HCT116 (cell line): ENCODE measurements at regions not wholly inside any gene's neighbourhood (a gene's known extent, or its start where the extent isn't known, plus 50 kb on each side); places are given as distances from the start of the nearest gene placed in this dataset.

Source experiments
- CEBPB ChIP-seq: IDR thresholded peaks from 2 replicates; pipeline ENCODE4 v1.6.1; 2012; ENCODE audit warnings: low read depth
- CTCF ChIP-seq, 3 experiments: fragments of 200-600 bp in 1 of 3; sonication (generic) in 1 of 3; IDR thresholded peaks in 2 of 3; conservative IDR thresholded peaks in 1 of 3; 2 replicates each; pipeline ENCODE4 v1.5.1; 2012 to 2017; ENCODE audit warnings: low read depth in 2 of 3, low read length in 2 of 3, antibody characterized with exemption in 1 of 3, borderline replicate concordance in 1 of 3, control low read depth in 1 of 3, mild to moderate bottlenecking in 1 of 3, mixed read lengths in 1 of 3, mixed run types in 1 of 3, moderate library complexity in 1 of 3; ENCODE audit not compliant: insufficient read depth in 1 of 3
- EZH2 ChIP-seq: fragments of 200-600 bp; sonication (generic); IDR thresholded peaks from 2 replicates; pipeline ENCODE4 v1.6.1; 2017; ENCODE audit warnings: antibody characterized with exemption, mixed run types
- EZH2phosphoT487 ChIP-seq: fragments of 200-600 bp; IDR thresholded peaks from 2 replicates; pipeline ENCODE4 v1.6.1; 2018; ENCODE audit warnings: antibody characterized with exemption, borderline replicate concordance
- FOSL1 ChIP-seq: IDR thresholded peaks from 2 replicates; pipeline ENCODE4 v1.6.1; 2012; ENCODE audit warnings: low read depth
- POLR2A ChIP-seq: IDR thresholded peaks from 2 replicates; pipeline ENCODE4 v1.7.0; 2011; ENCODE audit warnings: borderline replicate concordance; ENCODE audit not compliant: insufficient read depth, insufficient read length; ENCODE audit errors: extremely low read depth
- POLR2AphosphoS5 ChIP-seq: IDR thresholded peaks from 2 replicates; pipeline ENCODE4 v1.6.1; 2011; ENCODE audit warnings: mild to moderate bottlenecking, low read depth, low read length, moderate library complexity
- RAD21 ChIP-seq: IDR thresholded peaks from 2 replicates; pipeline ENCODE4 v1.6.1; 2012; ENCODE audit warnings: low read depth, mild to moderate bottlenecking
- SP1 ChIP-seq: IDR thresholded peaks from 2 replicates; pipeline ENCODE4 v1.6.1; 2012; ENCODE audit warnings: low read depth
- TCF7L2 ChIP-seq: IDR thresholded peaks from 2 replicates; pipeline ENCODE4 v1.7.0; 2011; ENCODE audit warnings: borderline replicate concordance, inconsistent platforms; ENCODE audit not compliant: insufficient read depth, insufficient read length; ENCODE audit errors: extremely low read depth
- YY1 ChIP-seq: IDR thresholded peaks from 2 replicates; pipeline ENCODE4 v1.6.1; 2011; ENCODE audit warnings: low read length, low read depth, moderate library complexity, mild to moderate bottlenecking; ENCODE audit not compliant: insufficient replicate concordance; ENCODE audit errors: extremely low read depth
- ZNF274 ChIP-seq: fragments of 200-500 bp; sonication (Bioruptor generic); IDR thresholded peaks from 2 replicates; pipeline ENCODE4 v1.6.1; 2014; ENCODE audit warnings: mild to moderate bottlenecking, low read depth, low read length, inconsistent platforms

- no peak for TF ChIP-seq CTCF (IDR thresholded peaks at IDR 0.05 in 2 of 3, conservative IDR thresholded peaks at IDR 0.05 in 1 of 3; ENCODE audit: borderline replicate concordance in 1 of 3, insufficient read depth in 1 of 3, low read depth in 2 of 3, low read length in 2 of 3)
- no peak for TF ChIP-seq RAD21
- TF ChIP-seq POLR2A = no peak
- no peak for TF ChIP-seq POLR2AphosphoS5
- no peak for TF ChIP-seq EZH2phosphoT487
- TF ChIP-seq EZH2 = no peak
- TF ChIP-seq YY1 = no peak
- TF ChIP-seq FOSL1 = no peak
- TF ChIP-seq TCF7L2 = no peak
- no peak for TF ChIP-seq ZNF274
- no peak for TF ChIP-seq CEBPB
- TF ChIP-seq SP1 = no peak
These were observed 54.2 kb upstream of the TRIM26 start for GRCh38 chr6:30267423-30267822.
